HEK293 (cell line): ENCODE measurements at regions not wholly inside any gene's neighbourhood (a gene's known extent, or its start where the extent isn't known, plus 50 kb on each side); places are given as distances from the start of the nearest gene placed in this dataset.

Experiments used
- CTCF ChIA-PET: fragments of 350-600 bp; formaldehyde crosslinking; extraction: SDS; loops from one replicate; lab custom pipeline; 2021; ENCODE audit warnings: antibody characterized with exemption; lab: Yijun Ruan, JAX
- POLR2A ChIA-PET: fragments of 300-600 bp; formaldehyde crosslinking; extraction: SDS; loops from one replicate; lab custom pipeline; 2020; ENCODE audit warnings: antibody characterized with exemption, inconsistent platforms; lab: Yijun Ruan, JAX
- H3K27ac ChIP-seq: fragments of 200-500 bp; sonication (Bioruptor generic); 2 replicates; pipeline ENCODE4 v1.5.1; 2014; ENCODE audit warnings: low read depth, low read length, control low read depth, inconsistent platforms; ENCODE audit errors: extremely low read depth
- H3K36me3 ChIP-seq, 2 experiments: fragments of 200-500 bp in 1 of 2; sonication (Bioruptor generic) in 1 of 2; 1 replicate in 1 of 2; 2 replicates in 1 of 2; pipeline ENCODE4 v1.5.1; 2014 to 2017; ENCODE audit warnings: inconsistent platforms in 2 of 2, low read length in 2 of 2; ENCODE audit not compliant: control insufficient read depth in 2 of 2, insufficient read depth in 1 of 2
- H3K4me1 ChIP-seq: fragments of 200-500 bp; sonication (Bioruptor generic); 2 replicates; pipeline ENCODE4 v1.5.1; 2014; ENCODE audit warnings: mild to moderate bottlenecking, low read length, inconsistent platforms; ENCODE audit not compliant: control insufficient read depth, insufficient read depth
- H3K4me3 ChIP-seq: 2 replicates; pipeline ENCODE4 v1.5.1; 2011; ENCODE audit warnings: low read depth, mild to moderate bottlenecking, control low read depth, low read length, moderate library complexity
- H3K9me3 ChIP-seq: fragments of 200-500 bp; sonication (Bioruptor generic); 2 replicates; pipeline ENCODE4 v1.5.1; 2014; ENCODE audit warnings: low read depth, low read length, inconsistent platforms; ENCODE audit not compliant: control insufficient read depth, insufficient read depth
- HOXD13 ChIP-seq: sonication (generic); formaldehyde crosslinking; IDR thresholded peaks from 2 replicates; pipeline ENCODE4 v1.8.0; 2022; ENCODE audit warnings: missing genetic modification reagents, borderline replicate concordance
- MEIS1 ChIP-seq: sonication (generic); formaldehyde crosslinking; IDR thresholded peaks from 2 replicates; pipeline ENCODE4 v1.8.1; 2022; ENCODE audit warnings: missing genetic modification reagents, mild to moderate bottlenecking, borderline replicate concordance
- PRDM1 ChIP-seq: fragments of 450-650 bp; formaldehyde crosslinking; IDR thresholded peaks from 2 replicates; pipeline ENCODE4; 2016; ENCODE audit warnings: missing biosample characterization, missing genetic modification characterization
- SCRT2 ChIP-seq: fragments of 450-650 bp; formaldehyde crosslinking; IDR thresholded peaks from 2 replicates; pipeline ENCODE4 v1.5.1; 2016; ENCODE audit warnings: missing biosample characterization, missing genetic modification characterization
- SP2 ChIP-seq: fragments of 450-650 bp; formaldehyde crosslinking; IDR thresholded peaks from 2 replicates; pipeline ENCODE4 v1.5.1; 2016; ENCODE audit warnings: missing biosample characterization, missing genetic modification characterization
- SP7 ChIP-seq: fragments of 450-650 bp; formaldehyde crosslinking; IDR thresholded peaks from 2 replicates; pipeline ENCODE4 v1.5.1; 2016; ENCODE audit warnings: missing biosample characterization, missing genetic modification characterization
- TCF7L2 ChIP-seq: IDR thresholded peaks from 2 replicates; pipeline ENCODE4 v1.6.1; 2011; ENCODE audit warnings: low read depth, mild to moderate bottlenecking, inconsistent platforms, low read length, moderate library complexity, borderline replicate concordance
- ZBTB1 ChIP-seq: fragments of 450-650 bp; formaldehyde crosslinking; IDR thresholded peaks from 2 replicates; pipeline ENCODE4 v1.5.1; 2016; ENCODE audit warnings: missing biosample characterization, missing genetic modification characterization
- ZBTB11 ChIP-seq: fragments of 450-650 bp; formaldehyde crosslinking; conservative IDR thresholded peaks from 2 replicates; pipeline ENCODE4 v1.5.1; 2016; ENCODE audit warnings: low read depth, missing biosample characterization, missing genetic modification characterization
- ZEB2 ChIP-seq: fragments of 450-650 bp; formaldehyde crosslinking; IDR thresholded peaks from 2 replicates; pipeline ENCODE4 v1.5.1; 2016; ENCODE audit warnings: missing biosample characterization, missing genetic modification characterization
- ZFP37 ChIP-seq: fragments of 450-650 bp; formaldehyde crosslinking; IDR thresholded peaks from 2 replicates; pipeline ENCODE4 v1.5.1; 2016; ENCODE audit warnings: missing biosample characterization, missing genetic modification characterization
- ZNF140 ChIP-seq: fragments of 450-650 bp; formaldehyde crosslinking; IDR thresholded peaks from 2 replicates; pipeline ENCODE4 v1.5.1; 2016; ENCODE audit warnings: missing biosample characterization, missing genetic modification characterization
- ZNF202 ChIP-seq: fragments of 450-650 bp; formaldehyde crosslinking; IDR thresholded peaks from 2 replicates; pipeline ENCODE4 v1.5.1; 2016; ENCODE audit warnings: missing biosample characterization, missing genetic modification characterization, borderline replicate concordance
- ZNF223 ChIP-seq: fragments of 450-650 bp; formaldehyde crosslinking; IDR thresholded peaks from 2 replicates; pipeline ENCODE4 v1.5.1; 2016; ENCODE audit warnings: missing biosample characterization, missing genetic modification characterization
- ZNF248 ChIP-seq: fragments of 450-650 bp; formaldehyde crosslinking; IDR thresholded peaks from 2 replicates; pipeline ENCODE4 v1.5.1; 2017; ENCODE audit warnings: missing biosample characterization, missing genetic modification characterization
- ZNF266 ChIP-seq: fragments of 450-650 bp; formaldehyde crosslinking; IDR thresholded peaks from 2 replicates; pipeline ENCODE4 v1.5.1; 2016; ENCODE audit warnings: missing biosample characterization, missing genetic modification characterization, low read depth
- ZNF366 ChIP-seq: fragments of 450-650 bp; formaldehyde crosslinking; conservative IDR thresholded peaks from 2 replicates; pipeline ENCODE4 v1.5.1; 2016; ENCODE audit warnings: missing biosample characterization, missing genetic modification characterization
- ZNF433 ChIP-seq: fragments of 450-650 bp; formaldehyde crosslinking; IDR thresholded peaks from 2 replicates; pipeline ENCODE4 v1.5.1; 2016; ENCODE audit warnings: missing biosample characterization, missing genetic modification characterization, low read depth
- ZNF555 ChIP-seq: fragments of 450-650 bp; formaldehyde crosslinking; conservative IDR thresholded peaks from 2 replicates; pipeline ENCODE4 v1.5.1; 2017; ENCODE audit warnings: missing biosample characterization, mild to moderate bottlenecking, missing genetic modification characterization, inconsistent platforms
- ZNF747 ChIP-seq: fragments of 450-650 bp; formaldehyde crosslinking; IDR thresholded peaks from 2 replicates; pipeline ENCODE4 v1.5.1; 2016; ENCODE audit warnings: missing biosample characterization, missing genetic modification characterization

DNA sequence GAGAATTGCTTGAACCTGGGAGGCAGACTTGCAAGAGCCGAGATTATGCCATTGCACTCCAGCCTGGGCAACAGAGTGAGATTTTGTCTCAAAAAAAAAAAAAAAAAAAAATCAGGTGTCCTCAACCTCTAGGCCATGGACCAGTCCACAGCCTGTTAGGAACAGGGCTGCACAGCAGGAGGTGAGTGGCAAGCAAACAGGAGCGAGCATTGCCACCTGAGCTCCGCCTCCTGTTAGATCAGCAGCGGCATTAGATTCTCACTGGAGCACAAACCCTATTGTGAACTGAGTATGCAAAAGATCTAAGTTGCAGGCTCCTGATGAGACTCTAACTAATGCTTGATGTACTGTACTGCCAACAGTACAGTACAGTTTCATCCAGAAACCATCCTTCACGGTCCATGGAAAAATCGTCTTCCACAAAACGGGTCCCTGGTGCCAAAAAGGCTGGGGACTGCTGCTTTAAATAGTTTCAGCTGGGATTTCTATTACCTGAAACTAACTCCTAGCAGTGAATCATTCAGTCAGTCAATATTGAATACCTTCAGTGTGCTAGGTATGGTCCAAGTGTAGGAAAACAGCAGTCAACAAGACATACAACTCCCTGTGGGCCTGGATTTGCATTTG, 56.3 kb upstream of the DHX40 start:
- POLR2A ChIA-PET: interaction anchor here (0.6 kb wide), 1 partner anchor 26 kb away, joined by 5 read pairs; no protein-coding TSS in a partner anchor
- H3K4me3 ChIP-seq: no peak overlapping the region
- TF ChIP-seq ZBTB1: no peak
- TF ChIP-seq SP2 (tag by site-specific recombination): no peak
- no peak for TF ChIP-seq SP7
- TF ChIP-seq HOXD13 (CRISPR knock-in tag): no peak
- no peak for TF ChIP-seq ZBTB11 (tag by site-specific recombination)
- no peak for TF ChIP-seq ZNF223 (tag by site-specific recombination)
- no peak for TF ChIP-seq ZEB2 (tag by site-specific recombination)
- no peak for TF ChIP-seq TCF7L2
- no peak for TF ChIP-seq ZNF266
- TF ChIP-seq ZNF747 (tag by site-specific recombination): no peak
- TF ChIP-seq, all 188 proteins: peak for 0
- no peaks in the 10 kb centered on the region for H3K9me3 ChIP-seq
- no peaks in the 10 kb centered on the region for H3K36me3 ChIP-seq
- H3K4me1 ChIP-seq: peaks cover 3% of the 10 kb centered on the region
- CTCF ChIA-PET: interaction anchor here (1.3 to 5.6 kb wide), 2 partner anchors 14 to 179 kb away, joined by 4 to 28 read pairs; no protein-coding TSS in a partner anchor
- H3K27ac ChIP-seq: no peak overlapping the region

GRCh38 chr17:59510611-59511010, 54.8 kb upstream of the DHX40 start:
- CTCF ChIA-PET: interaction anchor here (1.2 to 5.6 kb wide), 2 partner anchors 12 to 527 kb away, joined by 3 to 28 read pairs; no protein-coding TSS in a partner anchor
- POLR2A ChIA-PET: no interaction called here
- H3K36me3 ChIP-seq: no peaks in the 10 kb centered on the region
- H3K4me1 ChIP-seq: peaks cover 7% of the 10 kb centered on the region
- no peak overlapping the region for H3K27ac ChIP-seq
- TF ChIP-seq ZNF202 (tag by site-specific recombination): no peak
- no peak for TF ChIP-seq ZNF433 (tag by site-specific recombination)
- TF ChIP-seq MEIS1 (CRISPR knock-in tag): no peak
- 0 out of 2 replicates have a peak, but pooled peaks have one; percentile 25 for TF ChIP-seq ZNF366 (tag by site-specific recombination)
- TF ChIP-seq PRDM1: 0 out of 2 replicates have a peak, but pooled peaks have one; percentile 47
- TF ChIP-seq, all 188 proteins: peak for 2
- H3K4me3 ChIP-seq: no peak overlapping the region
- H3K9me3 ChIP-seq: no peaks in the 10 kb centered on the region

GRCh38 chr17:59511726-59512125, 53.7 kb upstream of the DHX40 start:
- TF ChIP-seq ZFP37 (no peak), ZNF248 (tag by site-specific recombination) (no peak), ZNF555 (tag by site-specific recombination) (no peak), ZNF140 (tag by site-specific recombination) (no peak), SCRT2 (0 out of 2 replicates have a peak, but pooled peaks have one; percentile 42)
- ChIA-PET POLR2A (no interaction called here), CTCF (interaction anchor here (0.6 to 5.6 kb wide), 5 partner anchors 11 to 285 kb away, joined by 3 to 28 read pairs (median 4); no protein-coding TSS in a partner anchor)
- Histone ChIP-seq H3K9me3 (no peaks in the 10 kb centered on the region), H3K36me3 (no peaks in the 10 kb centered on the region), H3K4me1 (peaks cover 7% of the 10 kb centered on the region), H3K27ac (no peak overlapping the region), H3K4me3 (no peak overlapping the region)
